Activated T-cell treated with anti-CD3 and anti-CD28 coated beads, Interleukin-2, amount 50 U/mL, for 72 hours (primary cell): ENCODE measurements at regions not wholly inside any gene's neighbourhood (a gene's known extent, or its start where the extent isn't known, plus 50 kb on each side); places are given as distances from the start of the nearest gene placed in this dataset.

ENCODE experiments used
- ATAC-seq, 2 donors: fragments of 150-1000 bp; cut with Tn5 transposase; replicated peaks in 1 of 2; 2 replicates each; pipeline ENCODE4 v1.10.0; 2021; ENCODE audit warnings: moderate library complexity in 2 of 2, mild to moderate bottlenecking in 1 of 2
- DNase-seq, 2 donors: peaks; one replicate each; pipeline ENCODE4 v3.0.0; 2021 to 2022; ENCODE audit warnings: mixed read lengths in 1 of 2
- H3K27ac Mint-ChIP-seq: one replicate; pipeline ENCODE4 v1.8.0; 2022; ENCODE audit warnings: mild to moderate bottlenecking, moderate library complexity, mixed read lengths
- H3K27me3 Mint-ChIP-seq: one replicate; pipeline ENCODE4 v1.8.0; 2022; ENCODE audit warnings: low read depth, mixed read lengths
- H3K36me3 Mint-ChIP-seq, 2 donors: one replicate each; pipeline ENCODE4 v1.8.0; 2022; ENCODE audit warnings: mixed read lengths in 2 of 2, mild to moderate bottlenecking in 1 of 2; ENCODE audit not compliant: insufficient read depth in 2 of 2
- H3K4me1 Mint-ChIP-seq: one replicate; pipeline ENCODE4 v1.8.0; 2022; ENCODE audit warnings: low read depth, mixed read lengths
- H3K4me3 Mint-ChIP-seq, 2 donors: one replicate each; pipeline ENCODE4 v1.8.0; 2022; ENCODE audit warnings: mild to moderate bottlenecking in 2 of 2, mixed read lengths in 2 of 2, moderate library complexity in 2 of 2
- H3K9me3 Mint-ChIP-seq, 2 donors: one replicate each; pipeline ENCODE4 v1.8.0; 2022; ENCODE audit warnings: mixed read lengths in 2 of 2

- H3K36me3 Mint-ChIP-seq: no peaks in the 10 kb centered on the region
- no peak overlapping the region for H3K4me3 Mint-ChIP-seq
- H3K27me3 Mint-ChIP-seq: peaks cover 54% of the 10 kb centered on the region
- H3K9me3 Mint-ChIP-seq: no peaks in the 10 kb centered on the region
- no peak for ATAC-seq
- H3K27ac Mint-ChIP-seq: no peak overlapping the region
- no peak for DNase-seq
- no peaks in the 10 kb centered on the region for H3K4me1 Mint-ChIP-seq
Measured at GRCh38 chr14:54174457-54174856, 217.8 kb upstream of the BMP4 start.

- Mint-ChIP-seq H3K9me3 (no peaks in the 10 kb centered on the region), H3K4me3 (no peak overlapping the region), H3K27me3 (peaks cover 57% of the 10 kb centered on the region), H3K36me3 (no peaks in the 10 kb centered on the region), H3K27ac (no peak overlapping the region), H3K4me1 (no peaks in the 10 kb centered on the region)
- DNase-seq (peak; percentile 58 to 59), ATAC-seq (no peak)
Measured at GRCh38 chr14:54175298-54175942, 218.8 kb upstream of the BMP4 start.

- DNase-seq: no peak
- Mint-ChIP-seq H3K4me1 (no peaks in the 10 kb centered on the region), H3K27me3 (peaks cover 61% of the 10 kb centered on the region), H3K4me3 (no peak overlapping the region), H3K27ac (no peak overlapping the region), H3K36me3 (no peaks in the 10 kb centered on the region), H3K9me3 (no peaks in the 10 kb centered on the region)
- no peak for ATAC-seq
Measured at GRCh38 chr14:54177019-54177418, 219.8 kb upstream of the CDKN3 start.

GRCh38 chr14:54177641-54178621 is 218.9 kb upstream of the CDKN3 start:
- no peaks in the 10 kb centered on the region for H3K36me3 Mint-ChIP-seq
- H3K27me3 Mint-ChIP-seq: peaks cover 64% of the 10 kb centered on the region
- H3K27ac Mint-ChIP-seq: no peak overlapping the region
- DNase-seq: no peak
- no peak for ATAC-seq
- no peaks in the 10 kb centered on the region for H3K9me3 Mint-ChIP-seq
- H3K4me1 Mint-ChIP-seq: no peaks in the 10 kb centered on the region
- H3K4me3 Mint-ChIP-seq: no peak overlapping the region

GRCh38 chr14:54182419-54183045 is 214.3 kb upstream of the CDKN3 start:
- ATAC-seq: peak in 1 of 2 donors; percentile 60

GRCh38 chr14:54186821-54187763 is 209.7 kb upstream of the CDKN3 start:
- ATAC-seq (no peak), DNase-seq (no peak)
- Mint-ChIP-seq H3K27me3 (peaks cover 9% of the 10 kb centered on the region), H3K4me3 (no peak overlapping the region), H3K4me1 (no peaks in the 10 kb centered on the region), H3K36me3 (no peaks in the 10 kb centered on the region), H3K27ac (no peak overlapping the region), H3K9me3 (no peaks in the 10 kb centered on the region)

More at GRCh38 chr14:54182419-54183045, 214.3 kb upstream of the CDKN3 start:
- Mint-ChIP-seq H3K27ac (no peak overlapping the region), H3K4me1 (no peaks in the 10 kb centered on the region), H3K9me3 (no peaks in the 10 kb centered on the region), H3K36me3 (no peaks in the 10 kb centered on the region), H3K27me3 (peaks cover 42% of the 10 kb centered on the region), H3K4me3 (no peak overlapping the region)
- no peak for DNase-seq

- no peaks in the 10 kb centered on the region for H3K9me3 Mint-ChIP-seq
- DNase-seq (no peak), ATAC-seq (no peak)
- H3K4me1 Mint-ChIP-seq: no peaks in the 10 kb centered on the region
- no peak overlapping the region for H3K4me3 Mint-ChIP-seq
- H3K36me3 Mint-ChIP-seq: no peaks in the 10 kb centered on the region
- H3K27ac Mint-ChIP-seq: no peak overlapping the region
- H3K27me3 Mint-ChIP-seq: peaks cover 4% of the 10 kb centered on the region
Measured at GRCh38 chr14:54188064-54188666, 208.6 kb upstream of the CDKN3 start.

GRCh38 chr14:54189333-54189732 is 207.5 kb upstream of the CDKN3 start:
- no peak for ATAC-seq
- Mint-ChIP-seq H3K9me3 (no peaks in the 10 kb centered on the region), H3K27ac (no peak overlapping the region), H3K4me3 (no peak overlapping the region), H3K27me3 (no peaks in the 10 kb centered on the region), H3K4me1 (no peaks in the 10 kb centered on the region), H3K36me3 (no peaks in the 10 kb centered on the region)
- DNase-seq: no peak

GRCh38 chr14:54189748-54190354 is 207.0 kb upstream of the CDKN3 start:
- ATAC-seq: no peak
- H3K4me3 Mint-ChIP-seq: no peak overlapping the region

GRCh38 chr14:54191846-54192245 is 205.0 kb upstream of the CDKN3 start:
- no peaks in the 10 kb centered on the region for H3K4me1 Mint-ChIP-seq
- no peak overlapping the region for H3K4me3 Mint-ChIP-seq

More at GRCh38 chr14:54189748-54190354, 207.0 kb upstream of the CDKN3 start:
- no peak for DNase-seq
- H3K27me3 Mint-ChIP-seq: no peaks in the 10 kb centered on the region
- no peak overlapping the region for H3K27ac Mint-ChIP-seq
- no peaks in the 10 kb centered on the region for H3K36me3 Mint-ChIP-seq
- H3K4me1 Mint-ChIP-seq: no peaks in the 10 kb centered on the region
- H3K9me3 Mint-ChIP-seq: no peaks in the 10 kb centered on the region

GRCh38 chr14:54192610-54193009 is 204.2 kb upstream of the CDKN3 start:
- H3K9me3 Mint-ChIP-seq: no peaks in the 10 kb centered on the region
- no peak overlapping the region for H3K4me3 Mint-ChIP-seq
- DNase-seq (no peak), ATAC-seq (no peak)
- no peaks in the 10 kb centered on the region for H3K4me1 Mint-ChIP-seq
- H3K27me3 Mint-ChIP-seq: no peaks in the 10 kb centered on the region
- no peaks in the 10 kb centered on the region for H3K36me3 Mint-ChIP-seq
- H3K27ac Mint-ChIP-seq: no peak overlapping the region

More at GRCh38 chr14:54191846-54192245, 205.0 kb upstream of the CDKN3 start:
- ATAC-seq: no peak
- no peaks in the 10 kb centered on the region for H3K27me3 Mint-ChIP-seq
- no peaks in the 10 kb centered on the region for H3K9me3 Mint-ChIP-seq
- H3K36me3 Mint-ChIP-seq: no peaks in the 10 kb centered on the region
- DNase-seq: no peak
- no peak overlapping the region for H3K27ac Mint-ChIP-seq

GRCh38 chr14:54193871-54194270 is 202.9 kb upstream of the CDKN3 start:
- Mint-ChIP-seq H3K4me3 (no peak overlapping the region), H3K36me3 (no peaks in the 10 kb centered on the region), H3K27me3 (no peaks in the 10 kb centered on the region), H3K4me1 (no peaks in the 10 kb centered on the region), H3K9me3 (peaks cover 0 to 6% of the 10 kb centered on the region in 2 donors), H3K27ac (no peak overlapping the region)
- DNase-seq: no peak
- no peak for ATAC-seq
